Panc1 (cell line): ENCODE measurements at regions not wholly inside any gene's neighbourhood (a gene's known extent, or its start where the extent isn't known, plus 50 kb on each side); places are given as distances from the start of the nearest gene placed in this dataset.

Source experiments
- ATAC-seq: fragments of 200-7000 bp; cut with Tn5 transposase; 2 replicates; pipeline ENCODE4 v1.9.1; 2020; ENCODE audit warnings: mild to moderate bottlenecking, moderate library complexity
- BruUV-seq: library from RNA; stranded (reverse); fragments of 400-500 nt; replicated peaks from 2 replicates; lab custom pipeline; 2021; lab: Mats Ljungman, UMichigan
- CTCF ChIA-PET: fragments of 300-600 bp; sonication (Branson Sonifier 250); formaldehyde crosslinking; loops from one replicate; lab custom pipeline; 2022; ENCODE audit warnings: antibody characterized with exemption; lab: Charles Lee
- POLR2A ChIA-PET: fragments of 300-600 bp; sonication (Branson Sonifier 250); formaldehyde crosslinking; loops from one replicate; lab custom pipeline; 2022; ENCODE audit warnings: antibody characterized with exemption; lab: Charles Lee
- DNase-seq: peaks from one replicate; pipeline ENCODE4 v3.0.0-alpha.2; 2010; ENCODE audit warnings: low read depth, low spot score
- H3K27ac ChIP-seq: 2 replicates; pipeline ENCODE4 v1.5.1; 2011; ENCODE audit warnings: mild to moderate bottlenecking, low read length, inconsistent platforms
- H3K27me3 ChIP-seq: fragments of 200-500 bp; sonication (Bioruptor generic); 2 replicates; pipeline ENCODE4 v1.6.0; 2014; ENCODE audit warnings: low read length, inconsistent platforms; ENCODE audit not compliant: control insufficient read depth, insufficient read depth
- H3K36me3 ChIP-seq: fragments of 200-500 bp; sonication (Bioruptor generic); 2 replicates; pipeline ENCODE4 v1.5.1; 2014; ENCODE audit warnings: inconsistent platforms, mild to moderate bottlenecking, low read length, moderate library complexity; ENCODE audit not compliant: control insufficient read depth, insufficient read depth
- H3K4me1 ChIP-seq: 2 replicates; pipeline ENCODE4 v1.5.1; 2011; ENCODE audit warnings: inconsistent platforms, mild to moderate bottlenecking, low read length, moderate library complexity; ENCODE audit not compliant: control insufficient read depth, insufficient read depth
- H3K4me3 ChIP-seq, 2 experiments: 2 replicates each; pipeline ENCODE4 v1.5.1; 2011 to 2012; ENCODE audit warnings: low read depth in 2 of 2, low read length in 2 of 2, mild to moderate bottlenecking in 2 of 2, inconsistent platforms in 1 of 2, moderate library complexity in 1 of 2
- H3K9me3 ChIP-seq: fragments of 200-500 bp; sonication (Bioruptor generic); 2 replicates; pipeline ENCODE4 v1.5.1; 2014; ENCODE audit warnings: low read depth, mild to moderate bottlenecking, inconsistent platforms, low read length, moderate library complexity; ENCODE audit not compliant: control insufficient read depth, insufficient read depth
- CTCF ChIP-seq: fragments of 450-650 bp; IDR thresholded peaks from 2 replicates; pipeline ENCODE4 v1.5.1; 2017; ENCODE audit warnings: mild to moderate bottlenecking
- POLR2AphosphoS5 ChIP-seq: IDR thresholded peaks from 2 replicates; pipeline ENCODE4 v1.6.1; 2012; ENCODE audit warnings: mild to moderate bottlenecking, low read depth, low read length, moderate library complexity
- SIN3A ChIP-seq: IDR thresholded peaks from 2 replicates; pipeline ENCODE4 v1.6.1; 2012; ENCODE audit warnings: low read depth, mild to moderate bottlenecking, low read length, moderate library complexity, borderline replicate concordance; ENCODE audit not compliant: insufficient read depth
- TCF7L2 ChIP-seq: IDR thresholded peaks from 2 replicates; pipeline ENCODE4 v1.6.1; 2011; ENCODE audit warnings: mild to moderate bottlenecking, low read depth, low read length, inconsistent platforms
- in situ Hi-C: cut with HindIII; loops from 2 replicates; pipeline ENCODE4 v1.10.0; 2016; ENCODE audit warnings: low sequenced_read_pairs, low pct_unique_long_range_greater_than_20kb
- intact Hi-C: fragments of 100-400 bp; cut with micrococcal nuclease; formaldehyde crosslinking; loops from one replicate; pipeline ENCODE4 v1.10.0; 2022; ENCODE audit not compliant: unreplicated experiment
- TF ChIP-seq, protein P1 (sequence below), 2 experiments: IDR thresholded peaks; 2 replicates each; pipeline ENCODE4 v1.6.1; 2011 to 2012; ENCODE audit warnings: low read depth in 2 of 2, control low read depth in 1 of 2, low read length in 1 of 2, mild to moderate bottlenecking in 1 of 2, moderate library complexity in 1 of 2; ENCODE audit not compliant: insufficient read depth in 1 of 2

- POLR2A ChIA-PET = no interaction called here
These were observed 284.5 kb downstream of the PTPRU start for GRCh38 chr1:29520571-29521437.

DNA sequence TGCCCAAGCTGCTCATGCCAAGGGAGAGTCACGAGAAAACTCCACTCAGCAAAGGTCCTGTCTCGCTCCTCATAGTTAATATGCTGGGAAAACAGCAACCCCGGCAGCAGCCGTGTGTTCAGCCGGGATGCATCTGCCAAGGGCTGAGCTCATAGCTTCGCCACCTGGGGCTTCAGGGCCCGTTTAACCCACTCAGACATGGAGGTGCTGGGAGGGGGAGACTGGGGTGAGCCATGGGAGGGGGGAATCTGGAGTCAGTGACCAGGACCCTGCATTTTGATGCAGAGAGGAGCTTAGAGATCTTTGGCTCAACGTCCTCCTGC lies 283.4 kb downstream of the PTPRU start:
- BruUV-seq = no TSS peak
- 0 out of 2 replicates have a peak, but pooled peaks cover 2% of the 10 kb centered on the region for H3K27me3 ChIP-seq
- in situ Hi-C loops = no loop called here
- no peak overlapping the region for H3K4me3 ChIP-seq
- H3K4me1 ChIP-seq = no peaks in the 10 kb centered on the region; the same call in 1 of the 2 replicates
- TF ChIP-seq CTCF (no peak), POLR2AphosphoS5 (no peak), TCF7L2 (no peak), SIN3A (no peak)
- TF ChIP-seq, protein P1, sequence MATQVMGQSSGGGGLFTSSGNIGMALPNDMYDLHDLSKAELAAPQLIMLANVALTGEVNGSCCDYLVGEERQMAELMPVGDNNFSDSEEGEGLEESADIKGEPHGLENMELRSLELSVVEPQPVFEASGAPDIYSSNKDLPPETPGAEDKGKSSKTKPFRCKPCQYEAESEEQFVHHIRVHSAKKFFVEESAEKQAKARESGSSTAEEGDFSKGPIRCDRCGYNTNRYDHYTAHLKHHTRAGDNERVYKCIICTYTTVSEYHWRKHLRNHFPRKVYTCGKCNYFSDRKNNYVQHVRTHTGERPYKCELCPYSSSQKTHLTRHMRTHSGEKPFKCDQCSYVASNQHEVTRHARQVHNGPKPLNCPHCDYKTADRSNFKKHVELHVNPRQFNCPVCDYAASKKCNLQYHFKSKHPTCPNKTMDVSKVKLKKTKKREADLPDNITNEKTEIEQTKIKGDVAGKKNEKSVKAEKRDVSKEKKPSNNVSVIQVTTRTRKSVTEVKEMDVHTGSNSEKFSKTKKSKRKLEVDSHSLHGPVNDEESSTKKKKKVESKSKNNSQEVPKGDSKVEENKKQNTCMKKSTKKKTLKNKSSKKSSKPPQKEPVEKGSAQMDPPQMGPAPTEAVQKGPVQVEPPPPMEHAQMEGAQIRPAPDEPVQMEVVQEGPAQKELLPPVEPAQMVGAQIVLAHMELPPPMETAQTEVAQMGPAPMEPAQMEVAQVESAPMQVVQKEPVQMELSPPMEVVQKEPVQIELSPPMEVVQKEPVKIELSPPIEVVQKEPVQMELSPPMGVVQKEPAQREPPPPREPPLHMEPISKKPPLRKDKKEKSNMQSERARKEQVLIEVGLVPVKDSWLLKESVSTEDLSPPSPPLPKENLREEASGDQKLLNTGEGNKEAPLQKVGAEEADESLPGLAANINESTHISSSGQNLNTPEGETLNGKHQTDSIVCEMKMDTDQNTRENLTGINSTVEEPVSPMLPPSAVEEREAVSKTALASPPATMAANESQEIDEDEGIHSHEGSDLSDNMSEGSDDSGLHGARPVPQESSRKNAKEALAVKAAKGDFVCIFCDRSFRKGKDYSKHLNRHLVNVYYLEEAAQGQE (IDR thresholded peaks at IDR 0.05; ENCODE audit: insufficient read depth in 1 of 2, low read depth in 2 of 2, low read length in 1 of 2) = no peak
- no peak for ATAC-seq
- CTCF ChIA-PET = no interaction called here
- intact Hi-C loops = loop anchor here (10.0 kb wide), 1 partner anchor 335 kb away; no protein-coding TSS in a partner anchor
- no peaks in the 10 kb centered on the region for H3K9me3 ChIP-seq
- H3K27ac ChIP-seq = no peak overlapping the region
- H3K36me3 ChIP-seq = no peaks in the 10 kb centered on the region
- POLR2A ChIA-PET = no interaction called here
- DNase-seq = no peak

More at GRCh38 chr1:29520571-29521437, 284.5 kb downstream of the PTPRU start:
- ATAC-seq (no peak), DNase-seq (no peak)
- no peaks in the 10 kb centered on the region for H3K9me3 ChIP-seq
- H3K27me3 ChIP-seq = 0 out of 2 replicates have a peak, but pooled peaks cover 2% of the 10 kb centered on the region
- no TSS peak for BruUV-seq
- H3K4me1 ChIP-seq = no peaks in the 10 kb centered on the region; the same call in 1 of the 2 replicates
- no peak for TF ChIP-seq SIN3A
- TF ChIP-seq TCF7L2 = no peak
- no peak for TF ChIP-seq POLR2AphosphoS5
- TF ChIP-seq CTCF = no peak
- TF ChIP-seq, protein P1 (IDR thresholded peaks at IDR 0.05; ENCODE audit: insufficient read depth in 1 of 2, low read depth in 2 of 2, low read length in 1 of 2) = no peak
- CTCF ChIA-PET = no interaction called here
- H3K27ac ChIP-seq = no peak overlapping the region
- no peak overlapping the region for H3K4me3 ChIP-seq
- no peaks in the 10 kb centered on the region for H3K36me3 ChIP-seq
- in situ Hi-C loops = no loop called here
- intact Hi-C loops = no loop called here
